HCT116 (cell line): ENCODE measurements at regions not wholly inside any gene's neighbourhood (a gene's known extent, or its start where the extent isn't known, plus 50 kb on each side); places are given as distances from the start of the nearest gene placed in this dataset.

Source experiments
- ATAC-seq: fragments of 200-7000 bp; cut with Tn5 transposase; 2 replicates; pipeline ENCODE4 v1.9.1; 2020; ENCODE audit warnings: mild to moderate bottlenecking, moderate library complexity
- BruUV-seq: library from RNA; stranded (reverse); fragments of 400-500 nt; replicated peaks from 2 replicates; lab custom pipeline; 2021; lab: Mats Ljungman, UMichigan
- CTCF ChIA-PET: fragments of 300-600 bp; sonication (Branson Sonifier 250); formaldehyde crosslinking; loops from one replicate; lab custom pipeline; 2021; ENCODE audit warnings: antibody characterized with exemption; lab: Charles Lee
- POLR2A ChIA-PET: fragments of 300-600, 350-600 bp; sonication (Branson Sonifier 250); formaldehyde crosslinking; loops from one replicate; lab custom pipeline; 2021; ENCODE audit warnings: antibody characterized with exemption; lab: Charles Lee
- RAD21 ChIA-PET, 2 experiments: fragments of 300-600 bp; sonication (Branson Sonifier 250); formaldehyde crosslinking; loops; one replicate each; lab custom pipeline; 2023; ENCODE audit warnings: low total read pairs in 2 of 2; ENCODE audit not compliant: uncharacterized antibody in 2 of 2, unreplicated experiment in 2 of 2, low non-redundant PET in 1 of 2; lab: Charles Lee
- DNase-seq: peaks from one replicate; pipeline ENCODE4 v3.0.0-alpha.2; 2010; ENCODE audit warnings: low read depth, low spot score
- H2AFZ ChIP-seq: fragments of 200-600 bp; shearing (Covaris generic), sonication (generic); 2 replicates; pipeline ENCODE4 v1.6.1; 2017; ENCODE audit warnings: low read depth, mixed run types, mixed read lengths, antibody characterized with exemption, low read length; ENCODE audit not compliant: poor library complexity, severe bottlenecking
- H3K27ac ChIP-seq: 2 replicates; pipeline ENCODE4 v1.5.1; 2012; ENCODE audit warnings: low read depth, low read length
- H3K27me3 ChIP-seq: fragments of 200-600 bp; sonication (generic); 2 replicates; pipeline ENCODE4 v1.6.1; 2016; ENCODE audit warnings: mixed run types, low read length, mixed read lengths; ENCODE audit not compliant: insufficient read depth
- H3K36me3 ChIP-seq, 2 experiments: fragments of 200-500 bp in 1 of 2; fragments of 200-600 bp in 1 of 2; sonication (Bioruptor generic) in 1 of 2; sonication (generic) in 1 of 2; 2 replicates each; pipeline versions ENCODE4 v1.5.1 to v1.6.1; 2014 to 2016; ENCODE audit warnings: low read length in 2 of 2, inconsistent platforms in 1 of 2, mixed read lengths in 1 of 2, mixed run types in 1 of 2; ENCODE audit not compliant: insufficient read depth in 2 of 2, control insufficient read depth in 1 of 2
- H3K4me1 ChIP-seq, 2 experiments: fragments of 200-600 bp in 1 of 2; sonication (generic) in 1 of 2; 2 replicates each; pipeline versions ENCODE4 v1.5.1 to v1.6.1; 2012 to 2017; ENCODE audit warnings: low read length in 2 of 2, inconsistent platforms in 1 of 2, mild to moderate bottlenecking in 1 of 2, mixed read lengths in 1 of 2, mixed run types in 1 of 2, moderate library complexity in 1 of 2; ENCODE audit not compliant: insufficient read depth in 2 of 2, control insufficient read depth in 1 of 2
- H3K4me2 ChIP-seq: fragments of 200-600 bp; sonication (generic); 2 replicates; pipeline ENCODE4 v1.6.1; 2017; ENCODE audit warnings: mixed run types, low read length, mixed read lengths
- H3K4me3 ChIP-seq, 2 experiments: fragments of 200-600 bp in 1 of 2; sonication (generic) in 1 of 2; replicated peaks in 1 of 2; 2 replicates each; pipeline ENCODE4 v1.5.1; 2011 to 2016; ENCODE audit warnings: low read length in 2 of 2, control low read depth in 1 of 2, low read depth in 1 of 2, mild to moderate bottlenecking in 1 of 2, mixed read lengths in 1 of 2, mixed run types in 1 of 2
- H3K79me2 ChIP-seq: fragments of 200-600 bp; sonication (generic); 2 replicates; pipeline ENCODE4 v1.6.1; 2017; ENCODE audit warnings: mild to moderate bottlenecking, mixed run types, low read length, moderate library complexity, mixed read lengths; ENCODE audit not compliant: insufficient read depth
- H3K9ac ChIP-seq: fragments of 200-600 bp; sonication (generic); 2 replicates; pipeline ENCODE4 v1.6.1; 2016; ENCODE audit warnings: low read length, mixed read lengths
- H3K9me2 ChIP-seq: fragments of 200-600 bp; sonication (generic), shearing (Covaris generic); 2 replicates; pipeline ENCODE4 v1.6.1; 2017; ENCODE audit warnings: mixed run types, mild to moderate bottlenecking, moderate library complexity; ENCODE audit not compliant: insufficient read depth
- H3K9me3 ChIP-seq, 2 experiments: fragments of 200-500 bp in 1 of 2; fragments of 200-600 bp in 1 of 2; sonication (Bioruptor generic) in 1 of 2; sonication (generic) in 1 of 2; 2 replicates each; pipeline ENCODE4 v1.6.1; 2014 to 2017; ENCODE audit warnings: low read length in 2 of 2, mixed read lengths in 2 of 2, inconsistent platforms in 1 of 2, low read depth in 1 of 2, mild to moderate bottlenecking in 1 of 2, mixed run types in 1 of 2, moderate library complexity in 1 of 2; ENCODE audit not compliant: control insufficient read depth in 1 of 2, insufficient read depth in 1 of 2
- H4K20me1 ChIP-seq: fragments of 200-600 bp; sonication (generic), shearing (Covaris generic); 2 replicates; pipeline ENCODE4 v1.6.1; 2017; ENCODE audit warnings: mixed run types, mild to moderate bottlenecking, moderate library complexity; ENCODE audit not compliant: insufficient read depth
- ATF3 ChIP-seq: IDR thresholded peaks from 2 replicates; pipeline ENCODE4 v1.6.1; 2012
- CBX3 ChIP-seq: IDR thresholded peaks from 2 replicates; pipeline ENCODE4 v1.6.1; 2012; ENCODE audit warnings: low read depth
- CEBPB ChIP-seq: IDR thresholded peaks from 2 replicates; pipeline ENCODE4 v1.6.1; 2012; ENCODE audit warnings: low read depth
- CTCF ChIP-seq, 3 experiments: fragments of 200-600 bp in 1 of 3; sonication (generic) in 1 of 3; IDR thresholded peaks in 2 of 3; conservative IDR thresholded peaks in 1 of 3; 2 replicates each; pipeline ENCODE4 v1.5.1; 2012 to 2017; ENCODE audit warnings: low read depth in 2 of 3, low read length in 2 of 3, antibody characterized with exemption in 1 of 3, borderline replicate concordance in 1 of 3, control low read depth in 1 of 3, mild to moderate bottlenecking in 1 of 3, mixed read lengths in 1 of 3, mixed run types in 1 of 3, moderate library complexity in 1 of 3; ENCODE audit not compliant: insufficient read depth in 1 of 3
- EGR1 ChIP-seq: IDR thresholded peaks from 2 replicates; pipeline ENCODE4 v1.6.1; 2012; ENCODE audit warnings: low read depth
- ELF1 ChIP-seq: IDR thresholded peaks from 2 replicates; pipeline ENCODE4 v1.6.1; 2012; ENCODE audit warnings: low read depth, borderline replicate concordance
- EZH2 ChIP-seq: fragments of 200-600 bp; sonication (generic); IDR thresholded peaks from 2 replicates; pipeline ENCODE4 v1.6.1; 2017; ENCODE audit warnings: antibody characterized with exemption, mixed run types
- EZH2phosphoT487 ChIP-seq: fragments of 200-600 bp; IDR thresholded peaks from 2 replicates; pipeline ENCODE4 v1.6.1; 2018; ENCODE audit warnings: antibody characterized with exemption, borderline replicate concordance
- FOSL1 ChIP-seq: IDR thresholded peaks from 2 replicates; pipeline ENCODE4 v1.6.1; 2012; ENCODE audit warnings: low read depth
- JUND ChIP-seq: IDR thresholded peaks from 2 replicates; pipeline ENCODE4 v1.6.1; 2012
- MAX ChIP-seq: IDR thresholded peaks from 2 replicates; pipeline ENCODE4 v1.6.1; 2012
- POLR2A ChIP-seq: IDR thresholded peaks from 2 replicates; pipeline ENCODE4 v1.7.0; 2011; ENCODE audit warnings: borderline replicate concordance; ENCODE audit not compliant: insufficient read depth, insufficient read length; ENCODE audit errors: extremely low read depth
- POLR2AphosphoS5 ChIP-seq: IDR thresholded peaks from 2 replicates; pipeline ENCODE4 v1.6.1; 2011; ENCODE audit warnings: mild to moderate bottlenecking, low read depth, low read length, moderate library complexity
- RAD21 ChIP-seq: IDR thresholded peaks from 2 replicates; pipeline ENCODE4 v1.6.1; 2012; ENCODE audit warnings: low read depth, mild to moderate bottlenecking
- SIN3A ChIP-seq: IDR thresholded peaks from 2 replicates; pipeline ENCODE4 v1.6.1; 2012; ENCODE audit warnings: low read depth
- SP1 ChIP-seq: IDR thresholded peaks from 2 replicates; pipeline ENCODE4 v1.6.1; 2012; ENCODE audit warnings: low read depth
- TCF7L2 ChIP-seq: IDR thresholded peaks from 2 replicates; pipeline ENCODE4 v1.7.0; 2011; ENCODE audit warnings: borderline replicate concordance, inconsistent platforms; ENCODE audit not compliant: insufficient read depth, insufficient read length; ENCODE audit errors: extremely low read depth
- YY1 ChIP-seq: IDR thresholded peaks from 2 replicates; pipeline ENCODE4 v1.6.1; 2011; ENCODE audit warnings: low read length, low read depth, moderate library complexity, mild to moderate bottlenecking; ENCODE audit not compliant: insufficient replicate concordance; ENCODE audit errors: extremely low read depth
- ZFX ChIP-seq: fragments of 450-650 bp; IDR thresholded peaks from 2 replicates; pipeline ENCODE4 v1.6.1; 2017
- ZNF274 ChIP-seq: fragments of 200-500 bp; sonication (Bioruptor generic); IDR thresholded peaks from 2 replicates; pipeline ENCODE4 v1.6.1; 2014; ENCODE audit warnings: mild to moderate bottlenecking, low read depth, low read length, inconsistent platforms
- intact Hi-C: fragments of 100-400 bp; cut with micrococcal nuclease; formaldehyde crosslinking; loops from 2 replicates; pipeline ENCODE4 v1.10.0; 2022

GRCh38 chr10:57769298-57769697, 498.4 kb downstream of the IPMK start:
- Histone ChIP-seq H3K27me3 (no peaks in the 10 kb centered on the region), H3K9me2 (no peaks in the 10 kb centered on the region), H4K20me1 (no peaks in the 10 kb centered on the region), H3K9me3 (no peaks in the 10 kb centered on the region), H2AFZ (no peak overlapping the region), H3K36me3 (no peaks in the 10 kb centered on the region), H3K4me1 (no peaks in the 10 kb centered on the region), H3K4me3 (no peak overlapping the region), H3K9ac (no peak overlapping the region), H3K27ac (no peak overlapping the region), H3K79me2 (no peaks in the 10 kb centered on the region), H3K4me2 (no peak overlapping the region)
- TF ChIP-seq ATF3: no peak
- no peak for TF ChIP-seq EGR1
- no peak for TF ChIP-seq ZNF274
- no peak for TF ChIP-seq CEBPB
- no peak for TF ChIP-seq YY1
- TF ChIP-seq EZH2phosphoT487: no peak
- TF ChIP-seq SP1: no peak
- no peak for TF ChIP-seq ELF1
- TF ChIP-seq MAX: no peak
- TF ChIP-seq POLR2A: no peak
- no peak for TF ChIP-seq FOSL1
- TF ChIP-seq POLR2AphosphoS5: no peak
- no peak for TF ChIP-seq SIN3A
- no peak for TF ChIP-seq CTCF (IDR thresholded peaks at IDR 0.05 in 2 of 3, conservative IDR thresholded peaks at IDR 0.05 in 1 of 3; ENCODE audit: borderline replicate concordance in 1 of 3, insufficient read depth in 1 of 3, low read depth in 2 of 3, low read length in 2 of 3)
- TF ChIP-seq CBX3: no peak
- TF ChIP-seq JUND: no peak
- TF ChIP-seq ZFX: no peak
- TF ChIP-seq TCF7L2: no peak
- no peak for TF ChIP-seq RAD21
- no peak for TF ChIP-seq EZH2
- ChIA-PET RAD21 (no interaction called here), CTCF (no interaction called here), POLR2A (no interaction called here)
- BruUV-seq: no TSS peak
- intact Hi-C loops: no loop called here
- no peak for DNase-seq
- no peak for ATAC-seq
